BE2C (cell line): ENCODE measurements at regions not wholly inside any gene's neighbourhood (a gene's known extent, or its start where the extent isn't known, plus 50 kb on each side); places are given as distances from the start of the nearest gene placed in this dataset.

Experiments used
- DNase-seq: peaks from one replicate; pipeline ENCODE4 v3.0.0-alpha.2; 2020
- H3K27me3 ChIP-seq: fragments of 250-450 bp; sonication (Bioruptor Pico); 2 replicates; pipeline ENCODE4 v1.5.1; 2020; ENCODE audit warnings: mild to moderate bottlenecking
- H3K36me3 ChIP-seq: fragments of 250-450 bp; sonication (Bioruptor Pico); 2 replicates; pipeline ENCODE4 v1.5.1; 2020; ENCODE audit warnings: mild to moderate bottlenecking
- H3K4me1 ChIP-seq: fragments of 250-450 bp; sonication (Bioruptor Pico); 2 replicates; pipeline ENCODE4 v1.5.1; 2020
- H3K4me3 ChIP-seq: 2 replicates; pipeline ENCODE4 v1.5.1; 2011; ENCODE audit warnings: low read depth, low read length
- H3K9me3 ChIP-seq: fragments of 250-450 bp; sonication (Bioruptor Pico); 2 replicates; pipeline ENCODE4 v1.5.1; 2020
- TF ChIP-seq, protein P1 (sequence below): IDR thresholded peaks from 2 replicates; pipeline ENCODE4 v1.5.1; 2012; ENCODE audit warnings: mild to moderate bottlenecking, low read depth, low read length

DNA sequence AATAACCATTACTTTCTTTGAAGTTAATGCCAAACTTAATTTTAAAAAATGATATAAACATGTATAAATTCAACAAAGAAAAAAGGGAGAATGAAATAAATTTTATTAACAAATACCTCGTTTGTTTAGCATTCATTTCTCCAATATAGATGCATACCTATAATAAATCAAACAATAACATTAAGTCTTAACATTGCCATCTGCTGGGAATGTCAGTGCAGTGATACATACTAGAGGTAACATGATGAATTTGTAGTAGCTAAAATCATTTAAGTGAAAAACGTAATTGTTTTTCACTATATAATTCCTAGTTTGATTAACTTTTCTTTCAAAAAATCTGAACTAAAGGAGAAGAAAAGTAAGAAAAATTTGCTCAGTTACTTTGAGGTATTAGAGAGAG is 340.2 kb upstream of the CBLB start:
- TF ChIP-seq, protein P1, sequence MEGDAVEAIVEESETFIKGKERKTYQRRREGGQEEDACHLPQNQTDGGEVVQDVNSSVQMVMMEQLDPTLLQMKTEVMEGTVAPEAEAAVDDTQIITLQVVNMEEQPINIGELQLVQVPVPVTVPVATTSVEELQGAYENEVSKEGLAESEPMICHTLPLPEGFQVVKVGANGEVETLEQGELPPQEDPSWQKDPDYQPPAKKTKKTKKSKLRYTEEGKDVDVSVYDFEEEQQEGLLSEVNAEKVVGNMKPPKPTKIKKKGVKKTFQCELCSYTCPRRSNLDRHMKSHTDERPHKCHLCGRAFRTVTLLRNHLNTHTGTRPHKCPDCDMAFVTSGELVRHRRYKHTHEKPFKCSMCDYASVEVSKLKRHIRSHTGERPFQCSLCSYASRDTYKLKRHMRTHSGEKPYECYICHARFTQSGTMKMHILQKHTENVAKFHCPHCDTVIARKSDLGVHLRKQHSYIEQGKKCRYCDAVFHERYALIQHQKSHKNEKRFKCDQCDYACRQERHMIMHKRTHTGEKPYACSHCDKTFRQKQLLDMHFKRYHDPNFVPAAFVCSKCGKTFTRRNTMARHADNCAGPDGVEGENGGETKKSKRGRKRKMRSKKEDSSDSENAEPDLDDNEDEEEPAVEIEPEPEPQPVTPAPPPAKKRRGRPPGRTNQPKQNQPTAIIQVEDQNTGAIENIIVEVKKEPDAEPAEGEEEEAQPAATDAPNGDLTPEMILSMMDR, result peak; percentile 42; the same call in 1 of the 2 replicates
- H3K9me3 ChIP-seq, result no peaks in the 10 kb centered on the region
- peaks cover 8% of the 10 kb centered on the region for H3K4me1 ChIP-seq
- no peak overlapping the region for H3K4me3 ChIP-seq
- H3K36me3 ChIP-seq, result no peaks in the 10 kb centered on the region
- DNase-seq, result peak; percentile 21
- no peaks in the 10 kb centered on the region for H3K27me3 ChIP-seq

DNA sequence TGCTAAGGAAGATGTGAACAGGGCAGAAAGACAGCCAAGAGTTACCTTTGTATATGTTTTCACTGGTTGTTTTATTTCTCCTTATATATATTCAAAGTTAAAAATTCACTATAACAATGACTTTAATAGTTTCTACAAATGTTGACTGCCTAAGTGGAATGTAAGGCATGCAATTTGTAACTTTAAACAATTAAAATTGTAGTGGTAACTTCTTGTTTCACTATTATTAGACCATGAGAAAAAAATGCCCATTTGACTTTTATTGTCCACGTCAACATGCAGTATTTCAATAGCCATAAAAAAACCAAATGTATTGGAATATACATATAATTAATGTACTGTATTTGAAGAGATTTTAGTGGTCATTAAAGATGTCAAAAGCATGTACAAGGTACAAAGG is 340.7 kb upstream of the CBLB start:
- Histone ChIP-seq H3K9me3 (no peaks in the 10 kb centered on the region), H3K36me3 (no peaks in the 10 kb centered on the region), H3K4me1 (peaks cover 8% of the 10 kb centered on the region), H3K4me3 (no peak overlapping the region), H3K27me3 (no peaks in the 10 kb centered on the region)
- DNase-seq, result no peak
- TF ChIP-seq, protein P1, result no peak

DNA sequence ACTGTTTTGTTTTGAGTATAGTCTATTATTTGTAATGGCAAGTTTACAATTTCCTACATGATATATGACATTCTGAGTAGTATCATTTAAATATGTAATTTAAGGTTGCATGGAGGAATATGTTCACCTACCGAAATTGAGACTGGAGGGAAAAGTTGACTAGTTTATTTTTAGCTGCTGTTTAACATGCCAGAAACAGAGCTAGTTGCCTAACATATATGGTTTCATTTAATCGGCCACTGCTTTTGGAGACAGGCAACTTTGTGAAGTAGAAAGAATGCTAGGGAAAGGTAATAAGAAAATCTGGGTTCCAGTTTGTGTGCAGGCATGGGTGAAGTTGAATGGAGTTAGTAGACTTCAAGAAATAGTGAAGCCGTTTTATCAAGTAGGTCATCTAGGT is 342.1 kb upstream of the CBLB start:
- DNase-seq, result no peak
- Histone ChIP-seq H3K36me3 (no peaks in the 10 kb centered on the region), H3K27me3 (no peaks in the 10 kb centered on the region), H3K4me1 (peaks cover 8% of the 10 kb centered on the region), H3K9me3 (no peaks in the 10 kb centered on the region), H3K4me3 (no peak overlapping the region)
- TF ChIP-seq, protein P1, result no peak

DNA sequence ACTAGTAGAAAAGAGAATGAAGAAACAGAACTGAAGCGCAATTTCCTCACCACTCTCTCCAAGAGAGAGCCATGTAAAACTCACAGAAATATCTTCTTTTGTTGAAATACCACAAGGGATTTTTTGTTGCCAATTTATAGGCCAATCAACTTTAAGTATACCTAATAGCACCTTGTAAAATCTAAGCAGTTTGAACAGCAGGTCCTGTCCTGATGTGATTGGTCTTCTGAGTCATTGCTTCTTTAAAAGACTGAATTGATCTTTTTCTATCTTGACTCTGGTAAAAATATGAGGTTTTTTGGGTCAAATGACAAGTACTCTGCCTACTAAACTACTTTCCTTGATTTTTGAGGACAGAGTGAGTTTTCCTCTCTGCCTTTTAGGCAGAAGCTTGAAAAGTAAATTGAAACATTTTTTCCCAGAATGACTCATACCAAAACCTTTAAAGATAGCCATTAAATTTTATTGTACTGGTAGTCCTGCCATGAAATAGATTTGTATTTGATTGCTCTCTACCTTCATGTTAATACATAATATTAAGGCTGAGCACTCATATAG is 343.9 kb upstream of the CBLB start:
- Histone ChIP-seq H3K4me3 (no peak overlapping the region), H3K27me3 (no peaks in the 10 kb centered on the region), H3K4me1 (peaks cover 3% of the 10 kb centered on the region; the same call in 1 of the 2 replicates), H3K36me3 (no peaks in the 10 kb centered on the region), H3K9me3 (no peaks in the 10 kb centered on the region)
- TF ChIP-seq, protein P1, result no peak
- no peak for DNase-seq

DNA sequence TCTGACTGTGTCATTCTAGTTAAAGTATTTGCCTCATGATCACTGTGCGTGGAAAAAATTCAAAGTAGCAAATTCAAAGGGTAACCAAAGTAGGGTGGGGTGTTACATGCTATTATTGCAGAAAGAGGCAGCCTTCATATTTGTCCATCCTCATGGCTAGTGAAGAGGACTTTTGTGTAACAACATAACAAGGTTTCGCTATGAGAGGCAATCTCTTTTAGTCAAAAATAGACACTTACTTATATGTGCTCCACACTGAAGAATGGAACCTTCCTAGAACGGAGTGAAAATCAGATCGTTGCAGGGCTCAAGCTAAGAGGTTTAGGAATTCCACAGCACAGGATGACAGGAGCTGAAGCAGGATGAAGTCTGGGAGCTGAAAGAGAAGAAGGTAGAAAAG is 345.1 kb upstream of the CBLB start:
- no peaks in the 10 kb centered on the region for H3K36me3 ChIP-seq
- no peak overlapping the region for H3K4me3 ChIP-seq
- TF ChIP-seq, protein P1, result no peak
- no peaks in the 10 kb centered on the region for H3K27me3 ChIP-seq
- DNase-seq, result no peak
- H3K4me1 ChIP-seq, result no peaks in the 10 kb centered on the region
- no peaks in the 10 kb centered on the region for H3K9me3 ChIP-seq

DNA sequence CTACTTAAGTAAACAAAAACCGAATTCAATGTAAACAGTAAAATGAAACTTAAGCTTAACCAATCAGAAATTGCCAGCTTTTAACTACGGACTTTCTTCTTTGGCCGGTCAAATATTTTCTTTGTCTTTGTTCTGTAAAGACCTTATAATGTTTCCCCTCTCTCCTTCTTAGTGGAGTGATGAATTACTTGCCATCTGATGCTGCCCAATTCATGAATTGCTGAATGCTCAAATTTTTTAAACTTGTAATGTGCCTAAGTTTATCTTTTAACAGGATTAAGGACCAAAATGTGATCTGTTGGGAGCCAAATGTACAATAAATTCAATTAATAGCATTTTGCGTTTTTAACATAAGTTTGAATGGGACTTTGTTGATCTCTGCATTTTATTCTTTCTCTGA is 345.8 kb upstream of the CBLB start:
- Histone ChIP-seq H3K4me1 (no peaks in the 10 kb centered on the region), H3K9me3 (no peaks in the 10 kb centered on the region), H3K27me3 (no peaks in the 10 kb centered on the region), H3K4me3 (no peak overlapping the region), H3K36me3 (no peaks in the 10 kb centered on the region)
- TF ChIP-seq, protein P1, result no peak
- DNase-seq, result no peak
